ENCODE measurements at regions not wholly inside any gene's neighbourhood (a gene's known extent, or its start where the extent isn't known, plus 50 kb on each side); places are given as distances from the start of the nearest gene placed in this dataset.

DNA sequence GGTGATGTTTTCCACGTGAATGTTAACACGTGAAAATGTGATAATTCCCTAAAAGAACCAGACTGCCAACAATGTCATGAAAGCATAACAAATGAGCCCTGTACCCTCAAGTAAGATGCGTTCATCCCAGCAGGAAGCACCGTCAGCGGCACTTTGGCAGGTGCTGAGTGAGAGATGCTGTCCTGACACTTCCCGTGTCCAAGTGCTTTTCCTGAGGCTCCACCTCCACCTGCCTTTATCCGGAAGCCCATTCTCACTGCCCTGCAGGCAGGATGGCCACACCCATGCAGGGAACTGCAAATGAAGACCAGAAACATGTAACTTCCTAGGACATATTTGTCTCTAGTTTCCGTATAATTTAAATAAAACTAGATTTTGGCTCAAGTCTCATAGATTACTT is 238.0 kb upstream of the IRX2 start:
- TF ChIP-seq, protein P1, sequence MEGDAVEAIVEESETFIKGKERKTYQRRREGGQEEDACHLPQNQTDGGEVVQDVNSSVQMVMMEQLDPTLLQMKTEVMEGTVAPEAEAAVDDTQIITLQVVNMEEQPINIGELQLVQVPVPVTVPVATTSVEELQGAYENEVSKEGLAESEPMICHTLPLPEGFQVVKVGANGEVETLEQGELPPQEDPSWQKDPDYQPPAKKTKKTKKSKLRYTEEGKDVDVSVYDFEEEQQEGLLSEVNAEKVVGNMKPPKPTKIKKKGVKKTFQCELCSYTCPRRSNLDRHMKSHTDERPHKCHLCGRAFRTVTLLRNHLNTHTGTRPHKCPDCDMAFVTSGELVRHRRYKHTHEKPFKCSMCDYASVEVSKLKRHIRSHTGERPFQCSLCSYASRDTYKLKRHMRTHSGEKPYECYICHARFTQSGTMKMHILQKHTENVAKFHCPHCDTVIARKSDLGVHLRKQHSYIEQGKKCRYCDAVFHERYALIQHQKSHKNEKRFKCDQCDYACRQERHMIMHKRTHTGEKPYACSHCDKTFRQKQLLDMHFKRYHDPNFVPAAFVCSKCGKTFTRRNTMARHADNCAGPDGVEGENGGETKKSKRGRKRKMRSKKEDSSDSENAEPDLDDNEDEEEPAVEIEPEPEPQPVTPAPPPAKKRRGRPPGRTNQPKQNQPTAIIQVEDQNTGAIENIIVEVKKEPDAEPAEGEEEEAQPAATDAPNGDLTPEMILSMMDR (IDR thresholded peaks at IDR 0.05): no peak
- TF ChIP-seq POLR2A (IDR thresholded peaks at IDR 0.05): no peak

Data from tibial nerve (tissue), 3 donors.